ENCODE measurements at regions not wholly inside any gene's neighbourhood (a gene's known extent, or its start where the extent isn't known, plus 50 kb on each side); places are given as distances from the start of the nearest gene placed in this dataset.

DNA sequence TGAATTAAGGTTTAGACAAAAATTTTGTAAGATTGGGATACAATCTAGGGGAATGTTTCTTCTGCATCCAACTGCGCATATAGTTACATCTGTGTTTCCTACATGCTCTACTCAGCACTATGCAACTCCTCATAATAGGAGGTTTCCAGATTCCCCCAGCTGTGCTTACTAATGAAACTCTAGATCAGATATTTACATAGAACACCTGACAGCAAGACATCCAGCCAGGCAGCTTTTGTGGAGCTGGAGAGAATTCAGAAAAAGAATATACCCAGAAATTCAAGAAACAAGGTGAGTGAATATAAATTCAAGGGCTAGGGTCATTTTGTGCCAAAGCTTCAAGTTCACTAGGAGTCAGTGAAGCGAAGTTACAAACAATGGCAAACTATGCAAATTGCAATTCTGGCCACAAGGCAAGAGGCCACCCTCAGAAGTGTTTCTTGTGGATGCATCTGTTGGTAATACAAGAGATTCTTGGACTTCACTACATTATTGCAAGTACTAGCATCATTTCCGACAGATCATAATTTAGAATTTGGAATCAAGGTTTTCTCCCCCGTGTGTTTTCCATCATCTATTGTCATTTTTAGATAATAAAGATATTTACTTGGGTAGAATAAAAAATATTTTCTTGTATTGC, 341.2 kb upstream of the NAV3 start:
- no peak overlapping the region for H3K4me3 ChIP-seq
- intact Hi-C loops (cut with DNase I) = no loop called here
- H3K36me3 ChIP-seq (ENCODE audit: insufficient read depth in 1 of 2, low read depth in 1 of 2) = no peaks in the 10 kb centered on the region
- no peak for TF ChIP-seq CTCF (IDR thresholded peaks at IDR 0.05)
- no peaks in the 10 kb centered on the region for H3K4me1 ChIP-seq
- DNase-seq (no peak), ATAC-seq (no peak)
- H3K27me3 ChIP-seq (ENCODE audit: insufficient read depth in 3 of 3, low read length in 2 of 3) = no peaks in the 10 kb centered on the region
- no peak overlapping the region for H3K27ac ChIP-seq
- 46 to 66% (median 54%) methylated on average over 4 of the region's 4 CpGs for WGBS, 3 donors
- H3K9me3 ChIP-seq = no peaks in the 10 kb centered on the region

GRCh38 chr12:77488041-77488620, 342.6 kb upstream of the NAV3 start:
- WGBS, 3 donors = 42 to 65% (median 52%) methylated on average over 2 of the region's 2 CpGs
- no peaks in the 10 kb centered on the region for H3K9me3 ChIP-seq

DNA sequence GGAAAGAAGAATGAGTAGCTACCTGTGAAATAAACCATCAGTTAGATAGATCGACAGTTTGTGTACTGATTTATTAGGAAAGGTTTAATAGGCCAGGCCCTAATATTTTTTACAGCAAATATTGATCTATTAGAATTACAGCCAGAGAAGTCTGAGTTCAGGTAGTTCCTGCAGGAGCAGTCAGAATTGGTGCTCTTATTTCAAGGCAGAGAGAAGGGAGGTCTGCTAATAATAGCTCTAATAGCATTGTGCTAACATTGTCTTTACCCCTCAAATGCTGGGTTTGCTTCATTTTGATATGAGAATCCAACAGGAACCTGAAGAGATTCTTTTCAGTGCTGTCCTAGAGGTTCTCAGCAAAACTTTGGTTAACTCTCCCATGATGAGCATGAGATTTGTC, 343.8 kb upstream of the NAV3 start:
- TF ChIP-seq CTCF (IDR thresholded peaks at IDR 0.05) = no peak
- no peak for DNase-seq
- no peaks in the 10 kb centered on the region for H3K4me1 ChIP-seq
- no peak overlapping the region for H3K4me3 ChIP-seq
- 93 to 97% (median 97%) methylated on average over 1 of the region's 1 CpG for WGBS, 3 donors
- no peaks in the 10 kb centered on the region for H3K9me3 ChIP-seq
- intact Hi-C loops (cut with DNase I) = no loop called here
- no peak for ATAC-seq
- no peaks in the 10 kb centered on the region for H3K36me3 ChIP-seq (ENCODE audit: insufficient read depth in 1 of 2, low read depth in 1 of 2)
- H3K27me3 ChIP-seq (ENCODE audit: insufficient read depth in 3 of 3, low read length in 2 of 3) = no peaks in the 10 kb centered on the region
- no peak overlapping the region for H3K27ac ChIP-seq

More at GRCh38 chr12:77488041-77488620, 342.6 kb upstream of the NAV3 start:
- no peaks in the 10 kb centered on the region for H3K36me3 ChIP-seq (ENCODE audit: insufficient read depth in 1 of 2, low read depth in 1 of 2)
- DNase-seq = no peak
- no peak for TF ChIP-seq CTCF (IDR thresholded peaks at IDR 0.05)
- no peak overlapping the region for H3K4me3 ChIP-seq
- ATAC-seq = no peak
- no peaks in the 10 kb centered on the region for H3K4me1 ChIP-seq
- no peaks in the 10 kb centered on the region for H3K27me3 ChIP-seq (ENCODE audit: insufficient read depth in 3 of 3, low read length in 2 of 3)
- intact Hi-C loops (cut with DNase I) = no loop called here
- H3K27ac ChIP-seq = no peak overlapping the region

DNA sequence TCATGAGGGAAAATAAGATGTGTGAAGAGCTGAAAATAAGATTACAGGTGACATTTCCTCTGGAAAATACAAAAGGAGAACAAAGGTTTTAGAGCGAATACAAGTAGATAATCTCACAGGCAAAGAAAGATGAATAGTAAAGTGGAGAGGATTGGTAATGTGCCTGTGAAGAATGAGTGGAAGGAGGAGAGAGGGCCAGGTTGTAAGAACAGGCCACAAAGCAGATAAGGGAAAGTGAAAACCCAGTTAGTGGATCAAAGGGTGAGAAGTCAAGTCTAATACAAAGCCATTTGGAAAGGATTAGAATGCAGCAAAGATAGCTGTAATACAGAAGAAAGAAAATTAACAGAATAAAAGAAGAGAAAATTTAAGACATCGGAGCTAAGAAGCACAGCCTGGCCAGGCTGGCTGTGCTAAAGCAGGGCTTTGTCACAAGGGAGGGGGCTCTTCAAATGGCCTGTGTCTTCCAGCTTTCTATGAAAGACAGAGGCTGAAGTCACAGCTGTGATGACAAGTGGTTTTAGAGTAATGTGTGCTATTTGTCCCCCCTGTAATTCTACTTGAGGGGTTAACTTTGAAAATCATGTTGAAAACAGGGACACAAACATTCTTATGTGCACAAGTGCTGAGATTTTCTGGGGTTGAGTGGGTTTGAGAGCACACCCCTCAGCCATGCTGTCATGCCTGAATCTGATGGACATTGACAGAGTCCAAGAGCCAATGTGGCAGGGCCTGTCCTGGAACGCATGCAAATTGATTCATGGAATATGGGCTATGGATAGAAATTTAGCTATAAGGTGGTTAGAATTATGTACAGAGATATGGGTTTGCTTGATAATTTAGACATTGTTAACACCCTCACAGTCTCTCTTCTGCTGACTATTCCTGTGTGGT, 344.5 kb upstream of the NAV3 start:
- DNase-seq (no peak), ATAC-seq (no peak)
- no peak overlapping the region for H3K27ac ChIP-seq
- H3K36me3 ChIP-seq (ENCODE audit: insufficient read depth in 1 of 2, low read depth in 1 of 2) = no peaks in the 10 kb centered on the region
- H3K4me1 ChIP-seq = no peaks in the 10 kb centered on the region
- H3K4me3 ChIP-seq = no peak overlapping the region
- WGBS, 3 donors = 87 to 93% (median 92%) methylated on average over 3 of the region's 3 CpGs
- H3K27me3 ChIP-seq (ENCODE audit: insufficient read depth in 3 of 3, low read length in 2 of 3) = no peaks in the 10 kb centered on the region
- H3K9me3 ChIP-seq = no peaks in the 10 kb centered on the region
- no peak for TF ChIP-seq CTCF (IDR thresholded peaks at IDR 0.05)
- intact Hi-C loops (cut with DNase I) = no loop called here

All from psoas muscle (tissue), 7 donors.